ENCODE measurements at regions not wholly inside any gene's neighbourhood (a gene's known extent, or its start where the extent isn't known, plus 50 kb on each side); places are given as distances from the start of the nearest gene placed in this dataset.

GRCh38 chr6:9924971-9925370 is 489.9 kb downstream of the TFAP2A start:
- POLR2A ChIA-PET = no interaction called here

GRCh38 chr6:9921366-9921765 is 493.5 kb downstream of the TFAP2A start:
- Histone ChIP-seq H2AFZ (ENCODE audit: low read depth, low read length) (no peak overlapping the region), H3K4me2 (ENCODE audit: insufficient read depth, low read length) (no peak overlapping the region), H3K27me3 (ENCODE audit: control insufficient read depth in 2 of 2, insufficient read depth in 2 of 2, low read length in 2 of 2) (no peaks in the 10 kb centered on the region), H3K9me3 (replicated peaks; ENCODE audit: control insufficient read depth, insufficient read depth, low read length) (peaks cover 4% of the 10 kb centered on the region), H3K27ac (ENCODE audit: insufficient read depth, low read depth, low read length) (no peak overlapping the region), H3K36me3 (ENCODE audit: control insufficient read depth in 2 of 2, extremely low read depth in 1 of 2, insufficient read depth in 2 of 2, low read length in 2 of 2) (no peaks in the 10 kb centered on the region), H3K9me1 (replicated peaks; ENCODE audit: control insufficient read depth, extremely low read depth, insufficient read depth, low read length) (no peaks in the 10 kb centered on the region), H3K4me3 (replicated peaks in 1 of 3; ENCODE audit: insufficient read depth in 1 of 3, low read depth in 1 of 3, low read length in 3 of 3) (no peak overlapping the region), H3K4me1 (ENCODE audit: control insufficient read depth, extremely low read depth, insufficient read depth, low read length) (no peaks in the 10 kb centered on the region), H4K20me1 (replicated peaks; ENCODE audit: control insufficient read depth, extremely low read depth, insufficient read depth, low read length) (no peaks in the 10 kb centered on the region), H3K79me2 (ENCODE audit: control insufficient read depth, insufficient read depth, low read length) (no peaks in the 10 kb centered on the region), H3K9ac (replicated peaks; ENCODE audit: extremely low read depth, insufficient read depth, low read length) (no peak overlapping the region)
- DNase-seq (ENCODE audit: low read depth, low spot score) (no peak), FAIRE-seq (no peak)
- intact Hi-C loops (cut with micrococcal nuclease) (no loop called here), dilution Hi-C loops (cut with MboI; ENCODE audit: extremely low pct_ligation_motif_present, low sequenced_read_pairs) (no loop called here)
- TF ChIP-seq CTCF (IDR thresholded peaks at IDR 0.05; ENCODE audit: extremely low read depth in 1 of 2, insufficient read depth in 1 of 2, low read depth in 1 of 2, low read length in 2 of 2) = no peak
- no peak for TF ChIP-seq MAX (IDR thresholded peaks at IDR 0.05; ENCODE audit: insufficient read depth, insufficient read length)
- TF ChIP-seq EZH2 (IDR thresholded peaks at IDR 0.05; ENCODE audit: borderline replicate concordance, low read depth, low read length, severe bottlenecking) = no peak
- no peak for TF ChIP-seq GATA2 (IDR thresholded peaks at IDR 0.05; ENCODE audit: insufficient read depth, insufficient read length, low read depth, low read length)
- TF ChIP-seq POLR2A (IDR thresholded peaks at IDR 0.05; ENCODE audit: low read depth, low read length) = no peak
- no peak for TF ChIP-seq POLR2AphosphoS5 (IDR thresholded peaks at IDR 0.05; ENCODE audit: insufficient read depth, low read depth, low read length)
- ChIA-PET POLR2A (no interaction called here), CTCF (no interaction called here)
- BruUV-seq (replicated peaks) = no TSS peak

More at GRCh38 chr6:9924971-9925370, 489.9 kb downstream of the TFAP2A start:
- Histone ChIP-seq H3K27ac (ENCODE audit: insufficient read depth, low read depth, low read length) (no peak overlapping the region), H3K9me1 (replicated peaks; ENCODE audit: control insufficient read depth, extremely low read depth, insufficient read depth, low read length) (no peaks in the 10 kb centered on the region), H3K9ac (replicated peaks; ENCODE audit: extremely low read depth, insufficient read depth, low read length) (no peak overlapping the region), H3K79me2 (ENCODE audit: control insufficient read depth, insufficient read depth, low read length) (no peaks in the 10 kb centered on the region), H3K9me3 (replicated peaks; ENCODE audit: control insufficient read depth, insufficient read depth, low read length) (peaks cover 4% of the 10 kb centered on the region), H3K4me2 (ENCODE audit: insufficient read depth, low read length) (no peak overlapping the region), H3K27me3 (ENCODE audit: control insufficient read depth in 2 of 2, insufficient read depth in 2 of 2, low read length in 2 of 2) (no peaks in the 10 kb centered on the region), H2AFZ (ENCODE audit: low read depth, low read length) (no peak overlapping the region), H4K20me1 (replicated peaks; ENCODE audit: control insufficient read depth, extremely low read depth, insufficient read depth, low read length) (no peaks in the 10 kb centered on the region), H3K36me3 (ENCODE audit: control insufficient read depth in 2 of 2, extremely low read depth in 1 of 2, insufficient read depth in 2 of 2, low read length in 2 of 2) (no peaks in the 10 kb centered on the region), H3K4me3 (replicated peaks in 1 of 3; ENCODE audit: insufficient read depth in 1 of 3, low read depth in 1 of 3, low read length in 3 of 3) (no peak overlapping the region), H3K4me1 (ENCODE audit: control insufficient read depth, extremely low read depth, insufficient read depth, low read length) (no peaks in the 10 kb centered on the region)
- CTCF ChIA-PET = no interaction called here
- TF ChIP-seq POLR2AphosphoS5 (IDR thresholded peaks at IDR 0.05; ENCODE audit: insufficient read depth, low read depth, low read length) = no peak
- TF ChIP-seq MYC (IDR thresholded peaks at IDR 0.05; ENCODE audit: low read depth, low read length) = no peak
- FAIRE-seq (no peak), DNase-seq (ENCODE audit: low read depth, low spot score) (no peak)
- BruUV-seq (replicated peaks) = no TSS peak
- dilution Hi-C loops (cut with MboI; ENCODE audit: extremely low pct_ligation_motif_present, low sequenced_read_pairs) (no loop called here), intact Hi-C loops (cut with micrococcal nuclease) (no loop called here)
